HUES48 (cell line): ENCODE measurements at regions not wholly inside any gene's neighbourhood (a gene's known extent, or its start where the extent isn't known, plus 50 kb on each side); places are given as distances from the start of the nearest gene placed in this dataset.
"Not testable (repeated sequence)": the region's sequence is repeated elsewhere in the genome, so short reads cannot be mapped to it uniquely, and the experiment has no call there.

Source experiments
- H3K27ac ChIP-seq: one replicate; pipeline ENCODE4 v1.7.0; 2013; ENCODE audit warnings: low read depth, low read length, inconsistent platforms
- H3K27me3 ChIP-seq: 2 replicates; pipeline ENCODE4 v1.6.1; 2013; ENCODE audit warnings: mild to moderate bottlenecking, low read length; ENCODE audit not compliant: control insufficient read depth, insufficient read depth
- H3K36me3 ChIP-seq: 2 replicates; pipeline ENCODE4 v1.6.1; 2013; ENCODE audit warnings: low read length; ENCODE audit not compliant: control insufficient read depth, insufficient read depth
- H3K4me1 ChIP-seq: 2 replicates; pipeline ENCODE4 v1.6.1; 2013; ENCODE audit warnings: mild to moderate bottlenecking, low read length; ENCODE audit not compliant: control insufficient read depth, insufficient read depth
- H3K4me3 ChIP-seq: 2 replicates; pipeline ENCODE4 v1.5.1; 2013; ENCODE audit warnings: mild to moderate bottlenecking, low read depth, low read length
- H3K9ac ChIP-seq: 2 replicates; pipeline ENCODE4 v1.6.1; 2013; ENCODE audit warnings: mild to moderate bottlenecking, low read depth, low read length, moderate library complexity
- H3K9me3 ChIP-seq: 2 replicates; pipeline ENCODE4 v1.6.1; 2013; ENCODE audit warnings: low read length; ENCODE audit not compliant: control insufficient read depth, insufficient read depth

GRCh38 chr4:75244325-75244724 lies 269.9 kb downstream of the RCHY1 start:
- Histone ChIP-seq H3K27ac (no peak overlapping the region), H3K4me1 (no peaks in the 10 kb centered on the region), H3K4me3 (no peak overlapping the region), H3K9ac (no peak overlapping the region), H3K27me3 (no peaks in the 10 kb centered on the region), H3K36me3 (no peaks in the 10 kb centered on the region), H3K9me3 (no peaks in the 10 kb centered on the region)

GRCh38 chr4:75243570-75243969 lies 270.6 kb downstream of the RCHY1 start:
- H3K36me3 ChIP-seq: no peaks in the 10 kb centered on the region
- H3K4me1 ChIP-seq: no peaks in the 10 kb centered on the region
- H3K4me3 ChIP-seq: no peak overlapping the region
- H3K27ac ChIP-seq: no peak overlapping the region
- no peaks in the 10 kb centered on the region for H3K27me3 ChIP-seq
- H3K9me3 ChIP-seq: 0 out of 2 replicates have a peak, but pooled peaks cover under 1% of the 10 kb centered on the region
- no peak overlapping the region for H3K9ac ChIP-seq

GRCh38 chr4:75235359-75235951 lies 278.7 kb downstream of the RCHY1 start:
- no peaks in the 10 kb centered on the region for H3K36me3 ChIP-seq
- no peak overlapping the region for H3K9ac ChIP-seq
- no peaks in the 10 kb centered on the region for H3K4me1 ChIP-seq
- H3K27ac ChIP-seq: no peak overlapping the region
- H3K4me3 ChIP-seq: no peak overlapping the region
- H3K27me3 ChIP-seq: no peaks in the 10 kb centered on the region
- peaks cover 2% of the 10 kb centered on the region; the same call in 1 of the 2 replicates for H3K9me3 ChIP-seq

GRCh38 chr4:75232546-75232945 lies 281.7 kb downstream of the RCHY1 start:
- H3K27me3 ChIP-seq: no peaks in the 10 kb centered on the region
- no peak overlapping the region for H3K9ac ChIP-seq
- H3K4me1 ChIP-seq: peaks cover 8% of the 10 kb centered on the region
- no peak overlapping the region for H3K27ac ChIP-seq
- no peaks in the 10 kb centered on the region for H3K36me3 ChIP-seq
- no peaks in the 10 kb centered on the region; the same call in 1 of the 2 replicates for H3K9me3 ChIP-seq
- no peak overlapping the region for H3K4me3 ChIP-seq

- no peaks in the 10 kb centered on the region for H3K27me3 ChIP-seq
- H3K4me1 ChIP-seq: peaks cover 8% of the 10 kb centered on the region
- no peak overlapping the region for H3K9ac ChIP-seq
- H3K4me3 ChIP-seq: no peak overlapping the region
- H3K9me3 ChIP-seq: peaks cover 3% of the 10 kb centered on the region; the same call in 1 of the 2 replicates
- no peaks in the 10 kb centered on the region for H3K36me3 ChIP-seq
- H3K27ac ChIP-seq: no peak overlapping the region
Measured at GRCh38 chr4:75229806-75230570, 284.2 kb downstream of the RCHY1 start.

- no peak overlapping the region for H3K9ac ChIP-seq
- no peaks in the 10 kb centered on the region for H3K9me3 ChIP-seq
- H3K4me3 ChIP-seq: no peak overlapping the region
- H3K4me1 ChIP-seq: no peaks in the 10 kb centered on the region
- no peaks in the 10 kb centered on the region for H3K36me3 ChIP-seq
- no peak overlapping the region for H3K27ac ChIP-seq
- H3K27me3 ChIP-seq: no peaks in the 10 kb centered on the region
Measured at GRCh38 chr4:75213480-75213879, 280.6 kb downstream of the PARM1 start.

- H3K4me1 ChIP-seq: no peaks in the 10 kb centered on the region
- no peak overlapping the region for H3K9ac ChIP-seq
- no peak overlapping the region for H3K4me3 ChIP-seq
- no peaks in the 10 kb centered on the region for H3K27me3 ChIP-seq
- no peaks in the 10 kb centered on the region for H3K9me3 ChIP-seq
- H3K27ac ChIP-seq: no peak overlapping the region
- no peaks in the 10 kb centered on the region for H3K36me3 ChIP-seq
Measured at GRCh38 chr4:75211422-75211821, 278.5 kb downstream of the PARM1 start.

- Histone ChIP-seq H3K27ac (no peak overlapping the region), H3K36me3 (no peaks in the 10 kb centered on the region), H3K4me1 (no peaks in the 10 kb centered on the region), H3K9me3 (no peaks in the 10 kb centered on the region), H3K9ac (no peak overlapping the region), H3K27me3 (no peaks in the 10 kb centered on the region), H3K4me3 (no peak overlapping the region)
Measured at GRCh38 chr4:75207902-75208301, 275.0 kb downstream of the PARM1 start.

GRCh38 chr4:75195111-75195510 lies 262.2 kb downstream of the PARM1 start:
- no peak overlapping the region for H3K9ac ChIP-seq
- H3K27ac ChIP-seq: no peak overlapping the region
- no peaks in the 10 kb centered on the region for H3K4me1 ChIP-seq
- no peaks in the 10 kb centered on the region for H3K9me3 ChIP-seq
- H3K27me3 ChIP-seq: no peaks in the 10 kb centered on the region
- H3K4me3 ChIP-seq: no peak overlapping the region
- no peaks in the 10 kb centered on the region for H3K36me3 ChIP-seq

GRCh38 chr4:75194180-75194579 lies 261.3 kb downstream of the PARM1 start:
- H3K4me1 ChIP-seq: no peaks in the 10 kb centered on the region
- no peak overlapping the region for H3K27ac ChIP-seq
- no peak overlapping the region for H3K9ac ChIP-seq
- H3K9me3 ChIP-seq: no peaks in the 10 kb centered on the region
- no peaks in the 10 kb centered on the region for H3K27me3 ChIP-seq
- H3K36me3 ChIP-seq: no peaks in the 10 kb centered on the region
- no peak overlapping the region for H3K4me3 ChIP-seq

GRCh38 chr4:75192182-75192581 lies 259.3 kb downstream of the PARM1 start:
- H3K4me3 ChIP-seq, H3K27ac ChIP-seq, H3K36me3 ChIP-seq, H3K9ac ChIP-seq, H3K4me1 ChIP-seq, H3K9me3 ChIP-seq, H3K27me3 ChIP-seq: not testable (repeated sequence)
